Ovary (tissue), 3 donors: ENCODE measurements at regions not wholly inside any gene's neighbourhood (a gene's known extent, or its start where the extent isn't known, plus 50 kb on each side); places are given as distances from the start of the nearest gene placed in this dataset.

Experiments
- EP300 ChIP-seq: sonication (generic); formaldehyde crosslinking; IDR thresholded peaks from one replicate; pipeline ENCODE4 v1.6.1; 2017; ENCODE audit warnings: antibody characterized with exemption
- POLR2A ChIP-seq: fragments of 450-650 bp; IDR thresholded peaks from one replicate; pipeline ENCODE4 v1.6.1; 2017; ENCODE audit warnings: antibody characterized with exemption, mild to moderate bottlenecking, moderate library complexity
- TF ChIP-seq, protein P1 (sequence below), 3 donors: fragments of 450-650 bp in 2 of 3; fragments of 200-600 bp in 1 of 3; IDR thresholded peaks; one replicate each; pipeline versions ENCODE4 v1.5.1 to v1.8.0; 2016 to 2022; ENCODE audit warnings: antibody characterized with exemption in 3 of 3, mild to moderate bottlenecking in 1 of 3
- donor health status: DM: no; HTN: no; CAD: no.

DNA sequence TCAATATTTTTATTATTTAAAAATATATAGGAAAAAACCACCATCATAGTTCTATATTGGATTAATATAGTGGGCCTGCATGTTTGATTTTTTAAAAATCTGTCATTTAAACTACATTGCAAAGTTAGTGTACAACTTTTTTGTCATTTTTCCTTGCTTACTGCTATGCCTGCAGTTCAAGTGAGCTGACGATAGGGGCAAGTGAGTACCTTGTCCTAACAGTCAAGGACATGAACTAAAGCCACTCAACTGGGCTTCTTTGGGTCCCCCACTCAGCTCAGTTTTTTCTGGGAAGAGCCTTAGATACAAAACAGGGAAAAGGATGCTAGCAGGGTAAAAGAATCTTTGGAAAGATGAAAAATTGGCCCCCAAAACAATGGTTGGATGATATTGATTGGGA is 269.9 kb downstream of the MAN2A1 start:
- TF ChIP-seq POLR2A (no peak), EP300 (no peak)
- TF ChIP-seq, protein P1, sequence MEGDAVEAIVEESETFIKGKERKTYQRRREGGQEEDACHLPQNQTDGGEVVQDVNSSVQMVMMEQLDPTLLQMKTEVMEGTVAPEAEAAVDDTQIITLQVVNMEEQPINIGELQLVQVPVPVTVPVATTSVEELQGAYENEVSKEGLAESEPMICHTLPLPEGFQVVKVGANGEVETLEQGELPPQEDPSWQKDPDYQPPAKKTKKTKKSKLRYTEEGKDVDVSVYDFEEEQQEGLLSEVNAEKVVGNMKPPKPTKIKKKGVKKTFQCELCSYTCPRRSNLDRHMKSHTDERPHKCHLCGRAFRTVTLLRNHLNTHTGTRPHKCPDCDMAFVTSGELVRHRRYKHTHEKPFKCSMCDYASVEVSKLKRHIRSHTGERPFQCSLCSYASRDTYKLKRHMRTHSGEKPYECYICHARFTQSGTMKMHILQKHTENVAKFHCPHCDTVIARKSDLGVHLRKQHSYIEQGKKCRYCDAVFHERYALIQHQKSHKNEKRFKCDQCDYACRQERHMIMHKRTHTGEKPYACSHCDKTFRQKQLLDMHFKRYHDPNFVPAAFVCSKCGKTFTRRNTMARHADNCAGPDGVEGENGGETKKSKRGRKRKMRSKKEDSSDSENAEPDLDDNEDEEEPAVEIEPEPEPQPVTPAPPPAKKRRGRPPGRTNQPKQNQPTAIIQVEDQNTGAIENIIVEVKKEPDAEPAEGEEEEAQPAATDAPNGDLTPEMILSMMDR (IDR thresholded peaks at IDR 0.05): no peak
